ENCODE measurements at regions not wholly inside any gene's neighbourhood (a gene's known extent, or its start where the extent isn't known, plus 50 kb on each side); places are given as distances from the start of the nearest gene placed in this dataset.

GRCh38 chr19:30674656-30675055, 302.5 kb downstream of the ZNF536 start:
- intact Hi-C loops (cut with DNase I) = loop anchor here (5.0 to 10.0 kb wide), 2 partner anchors 1548 to 1550 kb away; no protein-coding TSS in a partner anchor
- no peak for DNase-seq (ENCODE audit: low spot score)

- intact Hi-C loops (cut with DNase I) = loop anchor here (5.0 to 10.0 kb wide), 2 partner anchors 1549 to 1551 kb away; no protein-coding TSS in a partner anchor
- no peak for DNase-seq (ENCODE audit: low spot score)
Measured at GRCh38 chr19:30673336-30673735, 301.2 kb downstream of the ZNF536 start.

GRCh38 chr19:30672926-30673325, 300.7 kb downstream of the ZNF536 start:
- DNase-seq (ENCODE audit: low spot score) = no peak
- intact Hi-C loops (cut with DNase I) = loop anchor here (5.0 to 10.0 kb wide), 2 partner anchors 1549 to 1552 kb away; no protein-coding TSS in a partner anchor

GRCh38 chr19:30671622-30672051, 299.5 kb downstream of the ZNF536 start:
- intact Hi-C loops (cut with DNase I) = loop anchor here (5.0 to 10.0 kb wide), 2 partner anchors 1551 to 1553 kb away; no protein-coding TSS in a partner anchor
- DNase-seq (ENCODE audit: low spot score) = no peak

- DNase-seq (ENCODE audit: low spot score) = no peak
- intact Hi-C loops (cut with DNase I) = loop anchor here (5.0 to 10.0 kb wide), 2 partner anchors 1551 to 1554 kb away; no protein-coding TSS in a partner anchor
Measured at GRCh38 chr19:30671367-30671619, 299.1 kb downstream of the ZNF536 start.

GRCh38 chr19:30670562-30671366, 298.6 kb downstream of the ZNF536 start:
- no peak for DNase-seq (ENCODE audit: low spot score)
- intact Hi-C loops (cut with DNase I) = loop anchor here (5.0 to 10.0 kb wide), 2 partner anchors 1552 to 1554 kb away; no protein-coding TSS in a partner anchor

- DNase-seq (ENCODE audit: low spot score) = no peak
- intact Hi-C loops (cut with DNase I) = loop anchor here (5.0 to 10.0 kb wide), 2 partner anchors 1552 to 1555 kb away; no protein-coding TSS in a partner anchor
Measured at GRCh38 chr19:30670011-30670329, 297.8 kb downstream of the ZNF536 start.

- DNase-seq (ENCODE audit: low spot score) = peak; percentile 90
- intact Hi-C loops (cut with DNase I) = loop anchor here (5.0 to 10.0 kb wide), 2 partner anchors 1553 to 1555 kb away; no protein-coding TSS in a partner anchor
Measured at GRCh38 chr19:30669329-30670010, 297.3 kb downstream of the ZNF536 start.

- intact Hi-C loops (cut with DNase I) = no loop called here
- no peak for DNase-seq (ENCODE audit: low spot score)
Measured at GRCh38 chr19:30668521-30669155, 296.5 kb downstream of the ZNF536 start.

GRCh38 chr19:30667746-30668145, 295.6 kb downstream of the ZNF536 start:
- intact Hi-C loops (cut with DNase I) = no loop called here
- no peak for DNase-seq (ENCODE audit: low spot score)

- intact Hi-C loops (cut with DNase I) = no loop called here
- no peak for DNase-seq (ENCODE audit: low spot score)
Measured at GRCh38 chr19:30667227-30667626, 295.0 kb downstream of the ZNF536 start.

- intact Hi-C loops (cut with DNase I) = no loop called here
Measured at GRCh38 chr19:30666301-30666803, 294.2 kb downstream of the ZNF536 start.

GRCh38 chr19:30665449-30665848, 293.3 kb downstream of the ZNF536 start:
- intact Hi-C loops (cut with DNase I) = no loop called here
- no peak for DNase-seq (ENCODE audit: low spot score)

More at GRCh38 chr19:30666301-30666803, 294.2 kb downstream of the ZNF536 start:
- DNase-seq (ENCODE audit: low spot score) = no peak

GRCh38 chr19:30663611-30664174, 291.5 kb downstream of the ZNF536 start:
- intact Hi-C loops (cut with DNase I) = no loop called here
- no peak for DNase-seq (ENCODE audit: low spot score)

GRCh38 chr19:30662211-30662861, 290.2 kb downstream of the ZNF536 start:
- DNase-seq (ENCODE audit: low spot score) = no peak
- intact Hi-C loops (cut with DNase I) = no loop called here

GRCh38 chr19:30659638-30660037, 287.5 kb downstream of the ZNF536 start:
- intact Hi-C loops (cut with DNase I) = loop anchor here in 1 of 2 donors (10.0 kb wide), 1 partner anchor 785 kb away; no protein-coding TSS in a partner anchor
- DNase-seq (ENCODE audit: low spot score) = no peak

- no peak for DNase-seq (ENCODE audit: low spot score)
- intact Hi-C loops (cut with DNase I) = loop anchor here in 1 of 2 donors (10.0 kb wide), 1 partner anchor 782 kb away; no protein-coding TSS in a partner anchor
Measured at GRCh38 chr19:30656520-30657100, 284.4 kb downstream of the ZNF536 start.

GRCh38 chr19:30653646-30654386, 281.6 kb downstream of the ZNF536 start:
- DNase-seq (ENCODE audit: low spot score) = no peak

More at GRCh38 chr19:30653646-30654386, 281.6 kb downstream of the ZNF536 start:
- intact Hi-C loops (cut with DNase I) = loop anchor here in 1 of 2 donors (10.0 kb wide), 1 partner anchor 779 kb away; no protein-coding TSS in a partner anchor
